ENCODE measurements at regions not wholly inside any gene's neighbourhood (a gene's known extent, or its start where the extent isn't known, plus 50 kb on each side); places are given as distances from the start of the nearest gene placed in this dataset.

DNA sequence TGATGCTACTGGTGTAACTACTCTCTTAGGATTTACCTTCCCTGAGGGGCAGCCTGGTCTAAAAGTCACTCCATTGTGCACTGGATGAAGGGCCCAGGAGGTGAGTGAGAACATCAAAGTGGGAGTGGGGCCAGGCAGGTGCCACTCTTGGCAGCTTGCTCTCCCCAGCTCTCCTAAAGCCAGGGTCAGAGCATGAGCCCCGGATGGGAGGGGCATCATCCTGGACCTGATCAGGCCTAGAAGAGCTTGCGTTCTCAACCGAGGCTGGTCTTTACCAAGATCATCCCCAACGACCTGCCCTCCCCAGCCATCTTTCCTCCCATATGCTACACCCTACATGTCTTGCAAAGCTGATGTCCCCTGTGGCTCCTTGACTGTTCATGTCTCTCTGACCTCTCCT lies 87.1 kb downstream of the AIPL1 start:
- 77 to 86% methylated on average over 4 of the region's 4 CpGs for WGBS, 2 experiments (ENCODE audit: insufficient coverage in 2 of 2)
- Histone ChIP-seq H3K4me1 (ENCODE audit: control insufficient read depth, insufficient read depth, low read length, poor library complexity, severe bottlenecking) (no peaks in the 10 kb centered on the region), H3K36me3 (ENCODE audit: control insufficient read depth, insufficient read depth, low read length) (no peaks in the 10 kb centered on the region), H3K4me3 (ENCODE audit: extremely low read depth, insufficient read depth, low read length, poor library complexity, severe bottlenecking) (no peak overlapping the region), H3K27ac (ENCODE audit: low read depth, low read length, severe bottlenecking) (no peak overlapping the region), H3K9me3 (ENCODE audit: control insufficient read depth, low read length) (no peaks in the 10 kb centered on the region)

- no peak overlapping the region for H3K4me3 ChIP-seq (ENCODE audit: extremely low read depth, insufficient read depth, low read length, poor library complexity, severe bottlenecking)
- WGBS, 2 experiments (ENCODE audit: insufficient coverage in 2 of 2) = 92 to 100% methylated on average over 2 of the region's 2 CpGs
- no peak overlapping the region for H3K27ac ChIP-seq (ENCODE audit: low read depth, low read length, severe bottlenecking)
- H3K36me3 ChIP-seq (ENCODE audit: control insufficient read depth, insufficient read depth, low read length) = no peaks in the 10 kb centered on the region
- H3K9me3 ChIP-seq (ENCODE audit: control insufficient read depth, low read length) = no peaks in the 10 kb centered on the region
- no peaks in the 10 kb centered on the region for H3K4me1 ChIP-seq (ENCODE audit: control insufficient read depth, insufficient read depth, low read length, poor library complexity, severe bottlenecking)
Observed at GRCh38 chr17:6346986-6347385, 87.9 kb downstream of the AIPL1 start.

GRCh38 chr17:6346156-6346786 lies 88.7 kb downstream of the AIPL1 start:
- Histone ChIP-seq H3K27ac (ENCODE audit: low read depth, low read length, severe bottlenecking) (no peak overlapping the region), H3K4me3 (ENCODE audit: extremely low read depth, insufficient read depth, low read length, poor library complexity, severe bottlenecking) (no peak overlapping the region), H3K36me3 (ENCODE audit: control insufficient read depth, insufficient read depth, low read length) (no peaks in the 10 kb centered on the region), H3K9me3 (ENCODE audit: control insufficient read depth, low read length) (no peaks in the 10 kb centered on the region), H3K4me1 (ENCODE audit: control insufficient read depth, insufficient read depth, low read length, poor library complexity, severe bottlenecking) (no peaks in the 10 kb centered on the region)
- 83 to 92% methylated on average over 3 to 4 of the region's 6 CpGs for WGBS, 2 experiments (ENCODE audit: insufficient coverage in 2 of 2)

GRCh38 chr17:6343736-6344135 lies 91.2 kb downstream of the AIPL1 start:
- 86 to 97% methylated on average over 3 of the region's 3 CpGs for WGBS, 2 experiments (ENCODE audit: insufficient coverage in 2 of 2)

DNA sequence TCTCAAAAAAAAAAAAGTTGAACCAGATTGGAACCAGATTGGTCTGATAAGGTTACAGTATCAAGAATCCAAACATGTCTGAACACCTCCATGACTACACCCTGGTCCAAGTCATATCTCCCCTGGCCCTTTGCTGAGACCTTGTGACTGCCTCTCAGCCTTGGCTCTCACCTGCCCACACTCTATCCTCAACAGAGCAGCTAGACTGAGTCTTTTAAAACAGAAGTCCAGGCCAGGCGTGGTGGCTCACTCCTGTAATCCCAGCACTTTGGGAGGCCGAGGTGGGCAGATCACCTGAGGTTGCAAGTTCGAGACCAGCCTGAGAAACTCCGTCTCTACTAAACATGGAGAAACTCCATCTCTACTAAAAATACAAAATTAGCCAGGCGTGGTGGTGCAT lies 91.7 kb downstream of the AIPL1 start:
- H3K4me3 ChIP-seq (ENCODE audit: extremely low read depth, insufficient read depth, low read length, poor library complexity, severe bottlenecking) = no peak overlapping the region
- no peak overlapping the region for H3K27ac ChIP-seq (ENCODE audit: low read depth, low read length, severe bottlenecking)
- no peaks in the 10 kb centered on the region for H3K4me1 ChIP-seq (ENCODE audit: control insufficient read depth, insufficient read depth, low read length, poor library complexity, severe bottlenecking)
- 87 to 100% methylated on average over 2 to 4 of the region's 5 CpGs for WGBS, 2 experiments (ENCODE audit: insufficient coverage in 2 of 2)
- no peaks in the 10 kb centered on the region for H3K9me3 ChIP-seq (ENCODE audit: control insufficient read depth, low read length)
- H3K36me3 ChIP-seq (ENCODE audit: control insufficient read depth, insufficient read depth, low read length) = no peaks in the 10 kb centered on the region

More at GRCh38 chr17:6343736-6344135, 91.2 kb downstream of the AIPL1 start:
- Histone ChIP-seq H3K27ac (ENCODE audit: low read depth, low read length, severe bottlenecking) (no peak overlapping the region), H3K36me3 (ENCODE audit: control insufficient read depth, insufficient read depth, low read length) (no peaks in the 10 kb centered on the region), H3K4me1 (ENCODE audit: control insufficient read depth, insufficient read depth, low read length, poor library complexity, severe bottlenecking) (no peaks in the 10 kb centered on the region), H3K4me3 (ENCODE audit: extremely low read depth, insufficient read depth, low read length, poor library complexity, severe bottlenecking) (no peak overlapping the region), H3K9me3 (ENCODE audit: control insufficient read depth, low read length) (no peaks in the 10 kb centered on the region)

DNA sequence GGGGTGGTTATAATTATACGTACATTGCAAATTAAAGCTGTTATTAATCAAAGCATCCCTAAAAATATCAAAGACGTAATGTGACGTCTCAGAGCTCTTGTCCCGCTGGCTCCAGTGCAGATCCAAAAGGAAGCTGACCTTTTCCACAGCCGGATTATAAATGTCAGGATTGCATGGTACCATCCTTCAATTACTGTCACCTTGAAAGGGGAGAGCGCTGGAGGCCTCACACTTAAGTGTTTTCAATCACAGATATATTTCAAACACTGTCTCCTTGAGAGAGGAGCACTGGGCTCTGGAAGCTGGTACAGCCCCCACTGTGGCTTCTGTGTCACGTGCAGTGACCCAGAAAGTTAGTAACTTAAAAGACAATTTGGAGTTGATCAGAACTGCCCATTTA lies 94.2 kb downstream of the AIPL1 start:
- Histone ChIP-seq H3K27ac (ENCODE audit: low read depth, low read length, severe bottlenecking) (no peak overlapping the region), H3K36me3 (ENCODE audit: control insufficient read depth, insufficient read depth, low read length) (no peaks in the 10 kb centered on the region), H3K4me3 (ENCODE audit: extremely low read depth, insufficient read depth, low read length, poor library complexity, severe bottlenecking) (no peak overlapping the region), H3K9me3 (ENCODE audit: control insufficient read depth, low read length) (no peaks in the 10 kb centered on the region), H3K4me1 (ENCODE audit: control insufficient read depth, insufficient read depth, low read length, poor library complexity, severe bottlenecking) (no peaks in the 10 kb centered on the region)
- WGBS, 2 experiments (ENCODE audit: insufficient coverage in 2 of 2) = 86 to 97% methylated on average over 4 to 5 of the region's 7 CpGs

- H3K4me3 ChIP-seq (ENCODE audit: extremely low read depth, insufficient read depth, low read length, poor library complexity, severe bottlenecking) = no peak overlapping the region
- WGBS, 2 experiments (ENCODE audit: insufficient coverage in 2 of 2) = 86 to 95% methylated on average over 4 to 5 of the region's 5 CpGs
Observed at GRCh38 chr17:6334386-6334785, 100.5 kb downstream of the AIPL1 start.

GRCh38 chr17:6330936-6331335 lies 104.0 kb downstream of the AIPL1 start:
- Histone ChIP-seq H3K4me1 (ENCODE audit: control insufficient read depth, insufficient read depth, low read length, poor library complexity, severe bottlenecking) (no peaks in the 10 kb centered on the region), H3K36me3 (ENCODE audit: control insufficient read depth, insufficient read depth, low read length) (no peaks in the 10 kb centered on the region), H3K27ac (ENCODE audit: low read depth, low read length, severe bottlenecking) (no peak overlapping the region), H3K4me3 (ENCODE audit: extremely low read depth, insufficient read depth, low read length, poor library complexity, severe bottlenecking) (no peak overlapping the region), H3K9me3 (ENCODE audit: control insufficient read depth, low read length) (no peaks in the 10 kb centered on the region)
- WGBS, 2 experiments (ENCODE audit: insufficient coverage in 2 of 2) = no CpG with 5 or more reads among the region's 2 CpGs

More at GRCh38 chr17:6334386-6334785, 100.5 kb downstream of the AIPL1 start:
- H3K4me1 ChIP-seq (ENCODE audit: control insufficient read depth, insufficient read depth, low read length, poor library complexity, severe bottlenecking) = no peaks in the 10 kb centered on the region
- H3K9me3 ChIP-seq (ENCODE audit: control insufficient read depth, low read length) = no peaks in the 10 kb centered on the region
- no peaks in the 10 kb centered on the region for H3K36me3 ChIP-seq (ENCODE audit: control insufficient read depth, insufficient read depth, low read length)
- no peak overlapping the region for H3K27ac ChIP-seq (ENCODE audit: low read depth, low read length, severe bottlenecking)

- WGBS, 2 experiments (ENCODE audit: insufficient coverage in 2 of 2) = 88 to 93% methylated on average over 2 to 3 of the region's 4 CpGs
- no peaks in the 10 kb centered on the region for H3K9me3 ChIP-seq (ENCODE audit: control insufficient read depth, low read length)
- H3K4me1 ChIP-seq (ENCODE audit: control insufficient read depth, insufficient read depth, low read length, poor library complexity, severe bottlenecking) = no peaks in the 10 kb centered on the region
- H3K4me3 ChIP-seq (ENCODE audit: extremely low read depth, insufficient read depth, low read length, poor library complexity, severe bottlenecking) = no peak overlapping the region
- H3K27ac ChIP-seq (ENCODE audit: low read depth, low read length, severe bottlenecking) = no peak overlapping the region
- no peaks in the 10 kb centered on the region for H3K36me3 ChIP-seq (ENCODE audit: control insufficient read depth, insufficient read depth, low read length)
Observed at GRCh38 chr17:6328279-6328678, 106.6 kb downstream of the AIPL1 start.

- H3K9me3 ChIP-seq (ENCODE audit: control insufficient read depth, low read length) = no peaks in the 10 kb centered on the region
- no peaks in the 10 kb centered on the region for H3K4me1 ChIP-seq (ENCODE audit: control insufficient read depth, insufficient read depth, low read length, poor library complexity, severe bottlenecking)
- H3K27ac ChIP-seq (ENCODE audit: low read depth, low read length, severe bottlenecking) = no peak overlapping the region
- WGBS, 2 experiments (ENCODE audit: insufficient coverage in 2 of 2) = 62 to 87% methylated on average over 2 to 3 of the region's 6 CpGs
- no peaks in the 10 kb centered on the region for H3K36me3 ChIP-seq (ENCODE audit: control insufficient read depth, insufficient read depth, low read length)
- no peak overlapping the region for H3K4me3 ChIP-seq (ENCODE audit: extremely low read depth, insufficient read depth, low read length, poor library complexity, severe bottlenecking)
Observed at GRCh38 chr17:6327007-6327406, 107.9 kb downstream of the AIPL1 start.

DNA sequence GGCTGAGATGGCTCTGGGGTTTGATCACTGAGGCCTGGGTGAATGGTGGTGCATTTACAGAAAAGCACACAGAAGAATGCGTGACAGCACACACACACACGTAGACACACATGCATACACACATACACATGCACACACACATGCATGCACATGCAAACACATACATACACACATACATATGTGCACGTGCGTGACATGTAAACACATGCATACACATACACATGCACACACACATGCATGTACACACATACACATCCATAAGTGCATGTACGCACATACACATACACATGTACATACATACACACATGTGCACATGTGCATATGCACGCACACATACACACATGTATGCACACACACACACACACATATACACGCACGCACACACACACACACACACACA lies 108.4 kb downstream of the AIPL1 start:
- Histone ChIP-seq H3K27ac (ENCODE audit: low read depth, low read length, severe bottlenecking) (no peak overlapping the region), H3K4me3 (ENCODE audit: extremely low read depth, insufficient read depth, low read length, poor library complexity, severe bottlenecking) (no peak overlapping the region), H3K9me3 (ENCODE audit: control insufficient read depth, low read length) (no peaks in the 10 kb centered on the region), H3K4me1 (ENCODE audit: control insufficient read depth, insufficient read depth, low read length, poor library complexity, severe bottlenecking) (no peaks in the 10 kb centered on the region), H3K36me3 (ENCODE audit: control insufficient read depth, insufficient read depth, low read length) (no peaks in the 10 kb centered on the region)
- WGBS, 2 experiments (ENCODE audit: insufficient coverage in 2 of 2) = 64 to 96% methylated on average over 6 to 8 of the region's 8 CpGs

Measured in mesodermal cell (in vitro differentiated cells).